Spinal cord (tissue), 9 donors: ENCODE measurements at regions not wholly inside any gene's neighbourhood (a gene's known extent, or its start where the extent isn't known, plus 50 kb on each side); places are given as distances from the start of the nearest gene placed in this dataset.
"Not testable (repeated sequence)": the region's sequence is repeated elsewhere in the genome, so short reads cannot be mapped to it uniquely, and the experiment has no call there.

Experiments used
- DNase-seq, 6 donors: peaks; one replicate each; pipeline versions ENCODE4 v3.0.0 to v3.0.0-alpha.2; 2013 to 2015; ENCODE audit warnings: low spot score in 6 of 6, low read depth in 4 of 6
- H3K27ac ChIP-seq: one replicate; pipeline ENCODE4 v1.5.1; 2013; ENCODE audit warnings: low read depth, low read length, control low read depth
- H3K27me3 ChIP-seq: one replicate; pipeline ENCODE4 v1.6.1; 2013; ENCODE audit warnings: low read length; ENCODE audit not compliant: control insufficient read depth, insufficient read depth
- H3K36me3 ChIP-seq: one replicate; pipeline ENCODE4 v1.6.1; 2013; ENCODE audit warnings: low read length; ENCODE audit not compliant: control insufficient read depth, insufficient read depth
- H3K4me1 ChIP-seq: one replicate; pipeline ENCODE4 v1.6.1; 2013; ENCODE audit warnings: low read length; ENCODE audit not compliant: control insufficient read depth, insufficient read depth
- H3K4me3 ChIP-seq: one replicate; pipeline ENCODE4 v1.5.1; 2013; ENCODE audit warnings: low read depth, low read length, control low read depth
- H3K9me3 ChIP-seq: one replicate; pipeline ENCODE4 v1.6.1; 2013; ENCODE audit warnings: low read length; ENCODE audit not compliant: control insufficient read depth, insufficient read depth
- WGBS: methylation state at CpG from one replicate; pipeline ENCODE4 v1.1.5; 2013; ENCODE audit warnings: missing lambda C conversion rate; ENCODE audit not compliant: insufficient coverage; 5-methylcytosine and 5-hydroxymethylcytosine counted together
- donor health status: healthy.

DNA sequence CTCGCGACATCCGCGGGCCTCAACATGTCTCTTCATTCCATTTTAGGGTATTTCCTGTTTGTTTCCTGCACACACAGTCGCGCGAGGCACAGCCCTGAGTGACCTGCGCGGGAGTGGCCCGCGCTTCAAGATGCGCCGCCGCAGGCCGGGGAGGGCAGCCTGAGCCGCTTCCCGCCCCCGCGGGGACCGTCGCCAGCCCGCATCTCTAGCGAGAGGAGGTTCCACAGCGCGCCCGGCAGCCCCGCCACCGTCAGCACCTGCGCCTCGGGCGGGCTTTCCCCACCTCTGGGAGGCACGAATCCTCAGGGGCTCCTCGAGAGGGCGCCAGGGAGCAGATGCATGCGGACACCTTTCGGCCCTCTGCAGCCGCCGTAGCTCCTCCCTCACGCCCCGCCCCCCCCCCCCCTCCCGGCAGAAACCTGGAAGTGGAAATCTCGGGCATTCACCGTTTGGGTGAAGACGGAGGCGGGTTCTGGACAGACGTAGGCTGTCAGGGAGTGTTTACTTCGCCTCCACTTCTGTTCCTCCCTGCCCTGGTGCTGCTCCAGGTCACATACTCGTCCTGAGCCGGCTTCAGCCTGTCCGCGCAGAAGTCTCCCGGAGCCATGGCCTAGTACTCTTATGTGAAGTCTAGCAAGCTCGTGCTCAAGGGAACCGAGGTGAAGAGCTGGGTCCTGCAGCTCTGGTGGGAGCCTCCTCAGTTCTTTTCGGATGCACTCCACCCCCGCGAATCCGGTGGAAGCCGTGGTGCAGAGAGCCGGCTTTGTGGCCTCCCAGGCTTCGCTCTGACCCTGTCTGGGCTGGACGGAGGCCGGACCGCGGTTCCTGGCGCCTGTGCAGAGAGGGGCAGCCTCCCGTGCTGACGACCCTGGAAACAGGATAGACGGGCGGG is 880.5 kb upstream of the DEFB115 start:
- Histone ChIP-seq H3K27ac (peak overlapping the region; percentile 71), H3K4me1 (no peaks in the 10 kb centered on the region), H3K27me3 (no peaks in the 10 kb centered on the region), H3K9me3 (no peaks in the 10 kb centered on the region), H3K36me3 (no peaks in the 10 kb centered on the region), H3K4me3 (peak overlapping the region; percentile 64)
- DNase-seq = peak; percentile 38 to 87 (median 56)
- 18% methylated on average over 58 of the region's 70 CpGs for WGBS

DNA sequence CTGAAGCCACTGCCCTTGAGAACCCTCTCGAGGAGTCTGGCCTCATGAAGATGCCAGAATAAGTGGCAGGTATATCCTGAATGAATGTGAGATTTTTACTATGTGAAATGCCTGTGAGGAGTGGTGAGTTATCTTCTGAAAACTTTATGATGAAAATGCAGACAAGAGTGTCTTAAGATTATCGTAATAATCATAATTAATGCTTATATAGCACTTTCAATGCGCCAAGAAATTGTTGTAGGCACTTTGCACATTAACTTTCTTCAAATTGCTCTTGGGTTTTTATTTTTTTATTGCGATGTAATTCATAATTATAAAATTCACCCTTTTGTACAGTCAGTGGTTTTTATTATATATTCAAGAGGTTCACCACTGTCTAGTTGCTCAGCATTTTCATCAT is 879.1 kb upstream of the DEFB115 start:
- H3K4me3 ChIP-seq = not testable (repeated sequence)
- no CpG with 5 or more reads among the region's 4 CpGs for WGBS

DNA sequence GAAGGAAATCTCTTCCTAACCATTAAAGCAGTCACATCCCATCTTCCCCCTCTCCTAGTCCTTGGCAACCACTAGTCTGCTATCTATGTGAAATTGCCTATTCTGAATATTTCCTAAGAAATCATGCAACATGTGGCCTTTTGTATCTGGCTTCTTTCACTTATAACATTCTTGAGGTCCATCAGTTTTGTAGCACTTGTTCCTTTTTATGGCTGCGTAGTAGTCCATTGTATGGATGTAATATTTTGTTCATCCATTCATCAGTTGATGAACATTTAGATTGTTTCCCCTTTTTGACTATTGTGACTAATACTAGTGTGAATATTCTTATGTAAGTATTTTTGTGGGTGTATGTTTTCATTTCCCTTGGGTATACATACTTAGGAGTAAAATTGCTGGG is 878.7 kb upstream of the DEFB115 start:
- H3K27me3 ChIP-seq, H3K36me3 ChIP-seq, H3K4me1 ChIP-seq, H3K27ac ChIP-seq, H3K4me3 ChIP-seq, DNase-seq, H3K9me3 ChIP-seq: not testable (repeated sequence)
- WGBS = no CpG with 5 or more reads among the region's 1 CpG

More for the DNA sequence above, 879.1 kb upstream of the DEFB115 start:
- not testable (repeated sequence) for DNase-seq, H3K9me3 ChIP-seq, H3K27ac ChIP-seq, H3K4me1 ChIP-seq, H3K36me3 ChIP-seq, H3K27me3 ChIP-seq

DNA sequence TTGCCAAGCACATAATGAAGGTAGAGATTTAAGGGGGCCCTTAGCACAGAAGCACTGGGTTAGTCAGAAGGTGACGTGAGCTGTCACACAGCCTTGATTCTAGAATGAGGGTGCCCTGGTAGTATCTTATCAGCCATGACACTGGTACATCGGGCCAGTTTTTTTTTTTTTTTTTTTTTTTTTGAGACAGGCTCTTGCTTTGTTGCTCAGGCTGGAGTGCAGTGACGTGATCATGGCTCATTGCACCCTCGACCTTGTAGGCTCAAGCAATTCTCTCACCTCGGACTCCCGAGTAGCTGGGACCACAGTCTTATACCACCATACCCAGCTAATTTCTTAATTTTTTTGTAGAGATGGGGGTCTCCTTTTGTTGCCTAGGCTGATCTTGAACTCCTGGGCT is 872.6 kb upstream of the DEFB115 start:
- H3K27ac ChIP-seq, H3K4me1 ChIP-seq, H3K9me3 ChIP-seq, H3K36me3 ChIP-seq, H3K27me3 ChIP-seq, DNase-seq, H3K4me3 ChIP-seq: not testable (repeated sequence)
- WGBS = 83% methylated on average over 1 of the region's 6 CpGs

DNA sequence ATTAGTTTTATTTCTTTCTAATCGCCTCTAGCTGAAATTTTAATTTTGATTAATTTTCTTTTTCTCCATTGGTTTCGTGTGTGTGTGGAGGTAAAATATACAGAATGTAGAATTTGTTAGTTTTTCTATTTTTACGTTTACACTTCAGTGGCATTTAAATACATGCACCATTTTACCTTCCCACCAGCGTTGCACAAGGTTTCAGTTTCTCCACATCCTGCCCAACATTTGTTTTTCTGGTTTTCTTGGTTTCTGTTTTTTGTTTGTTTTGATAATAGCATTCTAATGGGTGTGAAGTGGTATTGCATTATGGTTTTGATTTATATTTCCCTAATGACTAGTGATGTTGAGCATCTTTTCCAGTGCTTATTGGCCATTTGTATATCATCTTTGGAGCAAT is 871.4 kb upstream of the DEFB115 start:
- H3K27ac ChIP-seq, DNase-seq, H3K9me3 ChIP-seq, H3K4me1 ChIP-seq, H3K27me3 ChIP-seq, H3K4me3 ChIP-seq, H3K36me3 ChIP-seq: not testable (repeated sequence)
- no CpG with 5 or more reads among the region's 4 CpGs for WGBS

DNA sequence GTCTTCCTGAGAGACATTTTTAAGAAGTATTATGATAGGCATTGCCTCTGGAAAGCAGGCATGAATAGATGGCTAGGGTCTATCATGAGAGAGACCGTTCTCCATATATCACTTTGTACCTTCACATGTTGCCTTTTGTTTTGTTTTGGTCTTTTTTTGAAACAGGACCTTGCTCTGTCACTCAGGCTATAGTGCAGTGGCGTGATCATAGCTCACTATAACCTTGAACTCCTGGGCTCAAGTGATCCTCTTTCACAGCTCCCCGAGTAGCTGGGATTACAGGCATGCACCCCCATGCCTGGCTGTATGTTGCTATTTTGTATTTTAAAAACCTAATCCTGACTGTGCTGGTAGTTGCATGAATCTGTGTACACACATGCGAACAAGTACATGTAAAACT is 869.6 kb upstream of the DEFB115 start:
- H3K27ac ChIP-seq, H3K4me1 ChIP-seq, DNase-seq, H3K4me3 ChIP-seq, H3K27me3 ChIP-seq, H3K9me3 ChIP-seq, H3K36me3 ChIP-seq: not testable (repeated sequence)
- no CpG with 5 or more reads among the region's 4 CpGs for WGBS

DNA sequence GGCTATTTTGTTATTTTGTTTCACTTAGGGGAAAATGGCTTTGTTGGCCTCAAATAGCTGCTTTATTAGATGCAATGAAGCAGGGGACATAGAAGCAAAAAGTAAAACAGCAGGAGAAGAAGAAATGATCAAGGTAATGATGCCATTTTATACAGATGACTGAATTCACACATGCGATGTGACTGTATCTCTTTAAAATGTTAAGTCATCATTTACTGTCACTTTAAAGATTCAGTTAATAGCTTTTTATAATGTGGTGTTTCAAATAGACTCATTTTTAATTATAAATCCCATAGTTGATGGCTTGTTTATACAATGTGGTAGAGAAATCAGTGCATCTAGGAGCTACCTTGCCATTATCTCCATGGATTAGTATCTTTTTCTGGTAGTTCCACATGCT is 863.9 kb upstream of the DEFB115 start:
- H3K4me1 ChIP-seq, H3K4me3 ChIP-seq, H3K27ac ChIP-seq, H3K36me3 ChIP-seq, H3K9me3 ChIP-seq, H3K27me3 ChIP-seq: not testable (repeated sequence)
- DNase-seq = peak in 1 of 6 donors; percentile 23
- WGBS = no CpG with 5 or more reads among the region's 1 CpG

DNA sequence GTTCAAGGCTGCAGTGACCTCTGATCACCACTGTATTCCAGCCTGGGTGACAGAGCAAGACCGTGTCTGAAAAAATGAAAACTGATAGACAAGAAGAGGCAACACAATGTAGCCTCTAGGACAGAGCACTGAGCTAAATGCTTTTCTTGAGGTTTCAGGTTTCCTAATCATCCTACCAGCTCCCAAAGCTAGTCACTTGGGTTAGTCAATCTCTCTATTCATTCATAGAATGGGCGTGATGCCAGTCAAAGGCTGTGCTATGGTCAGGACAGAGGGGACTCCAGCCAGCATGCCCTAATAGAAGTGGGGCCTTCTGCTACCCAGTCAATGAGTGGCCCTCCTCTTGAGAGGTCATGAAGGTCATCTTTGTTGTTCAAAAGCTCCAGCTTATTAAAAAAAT is 860.4 kb upstream of the DEFB115 start:
- H3K27ac ChIP-seq, H3K9me3 ChIP-seq, H3K4me3 ChIP-seq, H3K4me1 ChIP-seq, H3K36me3 ChIP-seq, H3K27me3 ChIP-seq, DNase-seq: not testable (repeated sequence)
- WGBS = 100% methylated on average over 1 of the region's 2 CpGs

DNA sequence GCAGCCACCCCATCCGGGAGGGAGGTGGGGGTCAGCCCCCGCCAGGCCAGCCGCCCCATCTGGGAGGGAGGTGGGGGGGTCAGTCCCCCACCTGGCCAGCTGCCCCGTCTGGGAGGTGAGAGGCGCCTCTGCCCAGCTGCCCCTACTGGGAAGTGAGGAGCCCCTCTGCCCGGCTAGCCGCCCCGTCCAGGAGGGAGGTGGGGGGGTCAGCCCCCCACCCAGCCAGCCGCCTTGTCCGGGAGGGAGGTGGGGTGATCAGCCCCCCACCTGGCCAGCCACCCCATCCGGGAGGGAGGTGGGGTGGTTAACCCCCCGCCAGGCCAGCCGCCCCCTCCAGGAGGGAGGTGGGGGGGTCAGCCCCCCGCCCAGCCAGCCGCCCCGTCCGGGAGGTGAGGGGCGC is 852.4 kb upstream of the DEFB115 start:
- not testable (repeated sequence) for H3K4me1 ChIP-seq, H3K27me3 ChIP-seq, DNase-seq, H3K9me3 ChIP-seq, H3K27ac ChIP-seq, H3K4me3 ChIP-seq
- peaks cover 10% of the 10 kb centered on the region for H3K36me3 ChIP-seq
- WGBS = 94% methylated on average over 10 of the region's 18 CpGs

DNA sequence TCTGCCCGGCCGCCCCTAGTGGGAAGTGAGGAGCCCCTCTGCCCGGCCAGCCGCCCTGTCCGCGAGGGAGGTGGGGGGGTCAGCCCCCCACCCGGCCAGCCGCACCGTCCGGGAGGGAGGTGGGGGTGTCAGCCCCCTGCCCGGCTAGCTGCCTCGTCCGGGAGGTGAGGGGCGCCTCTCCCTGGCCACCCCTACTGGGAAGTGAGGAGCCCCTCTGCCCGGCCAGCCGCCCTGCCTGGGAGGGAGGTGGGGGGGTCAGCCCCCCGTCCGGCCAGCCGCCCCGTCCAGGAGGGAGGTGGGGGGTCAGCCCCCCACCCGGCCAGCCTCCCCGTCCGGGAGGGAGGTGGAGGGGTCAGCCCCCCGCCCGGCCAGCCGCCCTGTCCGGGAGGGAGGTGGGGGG is 851.9 kb upstream of the DEFB115 start:
- not testable (repeated sequence) for DNase-seq

More for the DNA sequence above, 851.9 kb upstream of the DEFB115 start:
- peaks cover 10% of the 10 kb centered on the region for H3K36me3 ChIP-seq
- 96% methylated on average over 9 of the region's 27 CpGs for WGBS
- not testable (repeated sequence) for H3K9me3 ChIP-seq, H3K27me3 ChIP-seq, H3K27ac ChIP-seq, H3K4me3 ChIP-seq, H3K4me1 ChIP-seq
